ENCODE measurements at regions not wholly inside any gene's neighbourhood (a gene's known extent, or its start where the extent isn't known, plus 50 kb on each side); places are given as distances from the start of the nearest gene placed in this dataset.
A peak's percentile ranks its signal among the peaks of the same experiment; 100 is the strongest.

GRCh38 chr7:85529831-85530230 is 343.0 kb upstream of the SEMA3D start:
- 36 to 45% (median 41%) methylated on average over 4 of the region's 4 CpGs for WGBS, 5 donors
- intact Hi-C loops (cut with DNase I; ENCODE audit: low total_unique reads) = no loop called here
- Histone ChIP-seq H3K36me3 (no peaks in the 10 kb centered on the region), H3K27me3 (no peaks in the 10 kb centered on the region), H3K4me3 (no peak overlapping the region), H3K27ac (no peak overlapping the region), H3K9me3 (no peaks in the 10 kb centered on the region), H3K4me1 (peaks cover 0 to 10% (median 7%) of the 10 kb centered on the region in 4 donors)
- DNase-seq = no peak
- TF ChIP-seq CTCF (IDR thresholded peaks at IDR 0.05) (no peak), POLR2AphosphoS5 (IDR thresholded peaks at IDR 0.05) (no peak), POLR2A (IDR thresholded peaks at IDR 0.05) (no peak), EP300 (IDR thresholded peaks at IDR 0.05) (no peak)

- Histone ChIP-seq H3K4me3 (no peak overlapping the region), H3K4me1 (peaks cover 0 to 10% (median 7%) of the 10 kb centered on the region in 4 donors), H3K9me3 (no peaks in the 10 kb centered on the region), H3K36me3 (no peaks in the 10 kb centered on the region), H3K27me3 (no peaks in the 10 kb centered on the region), H3K27ac (no peak overlapping the region)
- WGBS, 5 donors = 17 to 29% (median 22%) methylated on average over 3 of the region's 3 CpGs
- intact Hi-C loops (cut with DNase I; ENCODE audit: low total_unique reads) = no loop called here
- DNase-seq = peak; percentile 60
- TF ChIP-seq POLR2A (IDR thresholded peaks at IDR 0.05) (no peak), CTCF (IDR thresholded peaks at IDR 0.05) (no peak), EP300 (IDR thresholded peaks at IDR 0.05) (no peak), POLR2AphosphoS5 (IDR thresholded peaks at IDR 0.05) (no peak)
Measured at GRCh38 chr7:85529201-85529600, 342.3 kb upstream of the SEMA3D start.

GRCh38 chr7:85528581-85528980 is 341.7 kb upstream of the SEMA3D start:
- H3K27me3 ChIP-seq = no peaks in the 10 kb centered on the region
- H3K27ac ChIP-seq = no peak overlapping the region
- intact Hi-C loops (cut with DNase I; ENCODE audit: low total_unique reads) = no loop called here
- H3K4me3 ChIP-seq = no peak overlapping the region
- no peak for TF ChIP-seq CTCF (IDR thresholded peaks at IDR 0.05)
- TF ChIP-seq EP300 (IDR thresholded peaks at IDR 0.05) = no peak
- TF ChIP-seq POLR2A (IDR thresholded peaks at IDR 0.05) = no peak
- H3K4me1 ChIP-seq = peaks cover 0 to 10% (median 7%) of the 10 kb centered on the region in 4 donors
- WGBS, 5 donors = 70 to 80% (median 72%) methylated on average over 2 of the region's 2 CpGs
- no peaks in the 10 kb centered on the region for H3K9me3 ChIP-seq
- H3K36me3 ChIP-seq = no peaks in the 10 kb centered on the region
- DNase-seq = no peak

- intact Hi-C loops (cut with DNase I; ENCODE audit: low total_unique reads) = no loop called here
- no peak overlapping the region for H3K27ac ChIP-seq
- H3K4me3 ChIP-seq = no peak overlapping the region
- no peak for TF ChIP-seq EP300 (IDR thresholded peaks at IDR 0.05)
- no peak for TF ChIP-seq POLR2A (IDR thresholded peaks at IDR 0.05)
- TF ChIP-seq POLR2AphosphoS5 (IDR thresholded peaks at IDR 0.05) = no peak
- TF ChIP-seq CTCF (IDR thresholded peaks at IDR 0.05) = no peak
- no peaks in the 10 kb centered on the region for H3K36me3 ChIP-seq
- DNase-seq = no peak
- no peaks in the 10 kb centered on the region for H3K9me3 ChIP-seq
- peaks cover 8 to 27% (median 18%) of the 10 kb centered on the region in 4 donors for H3K4me1 ChIP-seq
- H3K27me3 ChIP-seq = no peaks in the 10 kb centered on the region
Measured at GRCh38 chr7:85525676-85526075, 338.8 kb upstream of the SEMA3D start.
